ENCODE measurements at regions not wholly inside any gene's neighbourhood (a gene's known extent, or its start where the extent isn't known, plus 50 kb on each side); places are given as distances from the start of the nearest gene placed in this dataset.

DNA sequence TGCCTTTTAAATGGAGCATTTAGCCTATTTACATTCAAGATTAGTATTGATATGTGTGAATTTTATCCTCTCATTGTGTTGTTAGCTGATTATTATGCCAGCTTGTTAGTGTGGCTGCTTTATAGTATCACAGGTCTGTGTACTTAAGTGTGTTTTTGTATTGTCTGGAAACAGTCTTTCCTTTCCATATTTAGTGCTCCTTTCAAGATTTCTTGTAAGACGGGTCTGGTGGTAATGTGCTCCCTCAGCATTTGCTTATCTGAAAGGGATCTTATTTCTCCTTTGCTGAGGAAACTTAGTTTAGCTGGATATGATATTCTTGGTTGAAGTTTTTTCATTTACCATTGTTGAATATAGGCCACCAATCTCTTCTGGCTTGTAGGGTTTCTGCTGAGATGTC is 549.0 kb downstream of the EPHA3 start:
- TF ChIP-seq, protein P1, sequence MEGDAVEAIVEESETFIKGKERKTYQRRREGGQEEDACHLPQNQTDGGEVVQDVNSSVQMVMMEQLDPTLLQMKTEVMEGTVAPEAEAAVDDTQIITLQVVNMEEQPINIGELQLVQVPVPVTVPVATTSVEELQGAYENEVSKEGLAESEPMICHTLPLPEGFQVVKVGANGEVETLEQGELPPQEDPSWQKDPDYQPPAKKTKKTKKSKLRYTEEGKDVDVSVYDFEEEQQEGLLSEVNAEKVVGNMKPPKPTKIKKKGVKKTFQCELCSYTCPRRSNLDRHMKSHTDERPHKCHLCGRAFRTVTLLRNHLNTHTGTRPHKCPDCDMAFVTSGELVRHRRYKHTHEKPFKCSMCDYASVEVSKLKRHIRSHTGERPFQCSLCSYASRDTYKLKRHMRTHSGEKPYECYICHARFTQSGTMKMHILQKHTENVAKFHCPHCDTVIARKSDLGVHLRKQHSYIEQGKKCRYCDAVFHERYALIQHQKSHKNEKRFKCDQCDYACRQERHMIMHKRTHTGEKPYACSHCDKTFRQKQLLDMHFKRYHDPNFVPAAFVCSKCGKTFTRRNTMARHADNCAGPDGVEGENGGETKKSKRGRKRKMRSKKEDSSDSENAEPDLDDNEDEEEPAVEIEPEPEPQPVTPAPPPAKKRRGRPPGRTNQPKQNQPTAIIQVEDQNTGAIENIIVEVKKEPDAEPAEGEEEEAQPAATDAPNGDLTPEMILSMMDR (IDR thresholded peaks at IDR 0.05), result no peak
- TF ChIP-seq POLR2A (IDR thresholded peaks at IDR 0.05), result no peak
